ENCODE measurements at regions not wholly inside any gene's neighbourhood (a gene's known extent, or its start where the extent isn't known, plus 50 kb on each side); places are given as distances from the start of the nearest gene placed in this dataset.

DNA sequence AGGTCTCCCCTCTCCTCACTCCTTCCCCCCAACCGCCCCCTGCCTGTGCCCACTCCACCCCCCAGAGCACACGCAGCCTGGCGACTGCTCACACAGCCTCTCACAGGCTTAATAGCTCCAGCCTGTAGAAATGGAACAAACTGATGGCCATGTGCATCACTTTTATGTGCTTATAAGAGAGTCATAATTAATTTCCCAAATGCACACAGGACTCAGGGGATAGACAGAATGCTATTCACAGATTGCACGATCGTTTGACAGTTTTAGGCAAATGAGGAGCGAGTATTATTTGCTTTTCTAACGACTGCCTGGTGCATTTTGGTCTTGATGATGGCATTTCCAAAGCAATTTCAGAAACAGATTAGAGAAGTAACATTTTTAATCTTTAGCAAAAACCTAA is 97.7 kb upstream of the VSTM2B start:
- no peaks in the 10 kb centered on the region for H3K27me3 ChIP-seq
- no peaks in the 10 kb centered on the region for H3K4me1 ChIP-seq
- intact Hi-C loops (cut with DNase I; ENCODE audit: low total_unique reads): no loop called here
- 53 to 63% methylated on average over 7 of the region's 7 CpGs for WGBS, 2 donors
- no peaks in the 10 kb centered on the region for H3K9me3 ChIP-seq
- H3K27ac ChIP-seq: no peak overlapping the region
- H3K4me3 ChIP-seq: no peak overlapping the region
- H3K36me3 ChIP-seq (ENCODE audit: low read depth, missing control alignments): no peaks in the 10 kb centered on the region
- no peak for DNase-seq
- no peak for TF ChIP-seq POLR2A (IDR thresholded peaks at IDR 0.05)
- TF ChIP-seq CTCF (IDR thresholded peaks at IDR 0.05): no peak

DNA sequence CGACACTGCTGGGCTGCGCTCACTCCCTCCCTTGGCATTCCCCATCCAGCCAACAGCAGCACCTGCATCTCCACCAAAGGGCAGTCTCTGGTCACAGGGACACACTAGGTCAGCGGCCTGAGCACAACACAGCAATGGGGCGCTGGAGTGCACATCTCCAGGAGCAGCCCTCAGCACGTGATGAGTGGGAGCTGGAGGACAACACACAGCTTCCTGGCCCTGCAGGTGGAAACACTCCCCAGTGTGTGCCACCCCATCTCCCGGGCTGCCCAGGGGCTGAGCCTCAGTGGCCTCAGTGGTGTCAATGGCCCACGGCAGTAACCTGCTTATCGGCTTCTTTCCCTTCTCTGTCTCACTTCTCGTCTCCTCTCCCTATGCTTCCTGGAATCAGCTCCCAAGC is 96.8 kb upstream of the VSTM2B start:
- Histone ChIP-seq H3K4me1 (no peaks in the 10 kb centered on the region), H3K27me3 (no peaks in the 10 kb centered on the region), H3K36me3 (ENCODE audit: low read depth, missing control alignments) (no peaks in the 10 kb centered on the region), H3K27ac (no peak overlapping the region), H3K4me3 (no peak overlapping the region), H3K9me3 (no peaks in the 10 kb centered on the region)
- DNase-seq: no peak
- intact Hi-C loops (cut with DNase I; ENCODE audit: low total_unique reads): no loop called here
- WGBS, 2 donors: 79 to 87% methylated on average over 7 to 9 of the region's 9 CpGs
- TF ChIP-seq POLR2A (IDR thresholded peaks at IDR 0.05) (no peak), CTCF (IDR thresholded peaks at IDR 0.05) (no peak)

DNA sequence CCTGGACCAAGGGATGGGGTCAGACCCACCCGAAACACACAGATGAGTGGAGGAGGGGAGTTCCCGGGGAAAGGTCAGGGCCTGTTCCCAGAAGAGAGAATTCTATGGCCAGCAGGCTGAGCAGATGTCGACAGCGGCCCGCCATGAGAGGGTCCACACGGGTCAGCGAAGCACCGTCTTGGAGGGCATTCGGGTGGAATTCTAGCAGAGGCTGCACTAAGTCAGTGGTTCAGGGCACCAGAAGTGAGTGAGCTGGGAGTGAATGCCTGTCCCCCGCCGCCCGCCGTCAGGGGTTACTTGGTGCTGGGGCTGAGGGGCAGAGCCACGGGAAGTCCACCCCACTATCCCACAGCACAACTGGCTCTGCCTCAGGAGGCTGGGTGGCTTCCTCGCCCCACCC is 96.2 kb upstream of the VSTM2B start:
- Histone ChIP-seq H3K4me3 (no peak overlapping the region), H3K27ac (no peak overlapping the region), H3K4me1 (no peaks in the 10 kb centered on the region), H3K9me3 (no peaks in the 10 kb centered on the region), H3K36me3 (ENCODE audit: low read depth, missing control alignments) (no peaks in the 10 kb centered on the region), H3K27me3 (no peaks in the 10 kb centered on the region)
- intact Hi-C loops (cut with DNase I; ENCODE audit: low total_unique reads): no loop called here
- no peak for DNase-seq
- no peak for TF ChIP-seq CTCF (IDR thresholded peaks at IDR 0.05)
- TF ChIP-seq POLR2A (IDR thresholded peaks at IDR 0.05): no peak
- 82 to 89% methylated on average over 15 of the region's 15 CpGs for WGBS, 2 donors

- Histone ChIP-seq H3K27me3 (no peaks in the 10 kb centered on the region), H3K4me3 (no peak overlapping the region), H3K9me3 (no peaks in the 10 kb centered on the region), H3K4me1 (no peaks in the 10 kb centered on the region), H3K27ac (no peak overlapping the region), H3K36me3 (ENCODE audit: low read depth, missing control alignments) (no peaks in the 10 kb centered on the region)
- intact Hi-C loops (cut with DNase I; ENCODE audit: low total_unique reads): no loop called here
- no peak for DNase-seq
- no peak for TF ChIP-seq POLR2A (IDR thresholded peaks at IDR 0.05)
- no peak for TF ChIP-seq CTCF (IDR thresholded peaks at IDR 0.05)
- WGBS, 2 donors: 81 to 83% methylated on average over 7 of the region's 7 CpGs
These were observed 94.5 kb upstream of the VSTM2B start for GRCh38 chr19:29431332-29431731.

DNA sequence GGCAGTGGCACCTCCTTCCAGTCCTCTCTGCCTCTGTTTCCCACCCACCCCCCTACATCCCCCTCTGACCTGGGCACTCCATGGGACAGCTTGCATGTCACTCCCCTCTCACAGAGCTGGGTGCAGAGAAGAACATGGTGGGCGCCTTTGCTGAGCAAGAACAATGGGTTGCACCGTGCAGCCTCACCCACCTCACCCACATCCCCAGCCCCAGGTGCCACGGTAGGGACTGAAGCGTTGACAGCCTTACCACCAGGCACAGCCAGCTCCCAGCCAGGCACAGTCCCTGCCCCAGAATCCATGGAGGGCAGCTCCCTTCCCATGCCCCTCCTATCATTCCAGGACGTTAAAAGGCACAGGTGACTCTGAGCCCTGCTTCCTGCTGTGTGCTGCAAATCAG is 93.1 kb upstream of the VSTM2B start:
- DNase-seq: no peak
- H3K9me3 ChIP-seq: no peaks in the 10 kb centered on the region
- no peak overlapping the region for H3K27ac ChIP-seq
- intact Hi-C loops (cut with DNase I; ENCODE audit: low total_unique reads): no loop called here
- H3K4me3 ChIP-seq: no peak overlapping the region
- H3K27me3 ChIP-seq: no peaks in the 10 kb centered on the region
- TF ChIP-seq POLR2A (IDR thresholded peaks at IDR 0.05) (no peak), CTCF (IDR thresholded peaks at IDR 0.05) (no peak)
- WGBS, 2 donors: 79% methylated on average over 5 of the region's 5 CpGs; no CpG with 5 or more reads in 1 of the 2 donors
- H3K36me3 ChIP-seq (ENCODE audit: low read depth, missing control alignments): no peaks in the 10 kb centered on the region
- H3K4me1 ChIP-seq: no peaks in the 10 kb centered on the region
